ENCODE measurements at regions not wholly inside any gene's neighbourhood (a gene's known extent, or its start where the extent isn't known, plus 50 kb on each side); places are given as distances from the start of the nearest gene placed in this dataset.

DNA sequence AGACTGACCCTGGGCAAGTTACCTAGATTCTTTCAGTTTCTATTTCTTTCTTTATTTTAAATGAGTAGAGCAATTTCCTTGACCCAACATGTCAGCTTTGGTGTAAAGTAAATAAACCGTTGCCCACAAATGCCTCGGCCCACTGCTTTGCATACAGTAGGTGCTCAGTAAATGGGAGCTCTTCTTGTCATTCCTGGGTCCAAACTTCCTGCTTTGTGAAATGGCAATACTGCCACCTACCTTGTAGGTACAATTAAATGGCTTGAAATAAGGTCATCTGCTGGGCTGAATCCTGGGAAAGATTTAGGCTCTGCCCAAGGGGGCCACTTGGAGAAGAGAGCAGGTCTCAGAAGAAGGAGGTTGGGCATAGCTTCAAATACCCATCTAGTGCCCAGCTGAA lies 253.0 kb downstream of the HS3ST3B1 start:
- whole genome bisulfite sequencing (ENCODE audit: insufficient coverage): 50% methylated on average over 2 of the region's 2 CpGs
- intact Hi-C loops (cut with micrococcal nuclease): loop anchor here (10.0 kb wide), 1 partner anchor 249 kb away; the partner anchor contains the start of gene HS3ST3B1
- no peaks in the 10 kb centered on the region for H3K36me3 ChIP-seq (ENCODE audit: control insufficient read depth, insufficient read depth, low read length)
- DNase-seq (peak in 1 of 2 donors; percentile 31), ATAC-seq (no peak)
- TF ChIP-seq, protein P1, sequence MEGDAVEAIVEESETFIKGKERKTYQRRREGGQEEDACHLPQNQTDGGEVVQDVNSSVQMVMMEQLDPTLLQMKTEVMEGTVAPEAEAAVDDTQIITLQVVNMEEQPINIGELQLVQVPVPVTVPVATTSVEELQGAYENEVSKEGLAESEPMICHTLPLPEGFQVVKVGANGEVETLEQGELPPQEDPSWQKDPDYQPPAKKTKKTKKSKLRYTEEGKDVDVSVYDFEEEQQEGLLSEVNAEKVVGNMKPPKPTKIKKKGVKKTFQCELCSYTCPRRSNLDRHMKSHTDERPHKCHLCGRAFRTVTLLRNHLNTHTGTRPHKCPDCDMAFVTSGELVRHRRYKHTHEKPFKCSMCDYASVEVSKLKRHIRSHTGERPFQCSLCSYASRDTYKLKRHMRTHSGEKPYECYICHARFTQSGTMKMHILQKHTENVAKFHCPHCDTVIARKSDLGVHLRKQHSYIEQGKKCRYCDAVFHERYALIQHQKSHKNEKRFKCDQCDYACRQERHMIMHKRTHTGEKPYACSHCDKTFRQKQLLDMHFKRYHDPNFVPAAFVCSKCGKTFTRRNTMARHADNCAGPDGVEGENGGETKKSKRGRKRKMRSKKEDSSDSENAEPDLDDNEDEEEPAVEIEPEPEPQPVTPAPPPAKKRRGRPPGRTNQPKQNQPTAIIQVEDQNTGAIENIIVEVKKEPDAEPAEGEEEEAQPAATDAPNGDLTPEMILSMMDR (IDR thresholded peaks at IDR 0.05): no peak
- H3K9me3 ChIP-seq (ENCODE audit: control insufficient read depth, insufficient read depth, low read length): no peaks in the 10 kb centered on the region
- H3K9me3 Mint-ChIP-seq: no peaks in the 10 kb centered on the region
- no peaks in the 10 kb centered on the region for H3K27me3 ChIP-seq (ENCODE audit: control insufficient read depth, insufficient read depth, low read length)
- H3K27ac Mint-ChIP-seq: no peak overlapping the region
- H3K27me3 Mint-ChIP-seq (ENCODE audit: low read depth in 2 of 2): peaks cover 0 to 10% of the 10 kb centered on the region in 2 donors
- no peaks in the 10 kb centered on the region for H3K36me3 Mint-ChIP-seq
- H3K4me1 Mint-ChIP-seq: peaks cover 7 to 11% of the 10 kb centered on the region in 2 donors
- no peak overlapping the region for H3K4me3 Mint-ChIP-seq
- no peak overlapping the region for H3K4me3 ChIP-seq (ENCODE audit: low read length)
- no peak overlapping the region for H3K27ac ChIP-seq (ENCODE audit: low read length)
- H3K4me1 ChIP-seq (ENCODE audit: control insufficient read depth, insufficient read depth, low read length): no peaks in the 10 kb centered on the region

DNA sequence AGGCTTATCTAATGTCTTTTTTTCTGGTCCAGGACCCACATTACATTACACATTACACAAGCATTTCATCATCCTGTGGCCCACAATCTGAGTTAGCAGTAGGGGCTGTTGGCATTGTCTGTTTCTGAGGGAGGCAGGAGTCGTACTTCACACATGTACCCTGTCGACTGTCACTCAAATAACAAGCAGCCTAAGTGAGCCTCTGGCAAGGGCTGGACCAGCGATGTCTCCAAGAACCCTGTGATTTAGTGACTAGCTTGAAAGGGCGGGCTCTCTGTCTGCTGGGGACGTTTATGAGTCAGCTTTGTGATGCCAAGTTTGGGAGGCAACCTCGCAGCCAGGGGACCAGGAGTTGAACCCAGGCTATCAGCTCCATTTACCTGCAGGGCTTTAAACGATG lies 251.4 kb downstream of the HS3ST3B1 start:
- H3K9me3 Mint-ChIP-seq: no peaks in the 10 kb centered on the region
- peaks cover 7 to 11% of the 10 kb centered on the region in 2 donors for H3K4me1 Mint-ChIP-seq
- WGBS (ENCODE audit: insufficient coverage): 91% methylated on average over 7 of the region's 7 CpGs
- Histone ChIP-seq H3K9me3 (ENCODE audit: control insufficient read depth, insufficient read depth, low read length) (no peaks in the 10 kb centered on the region), H3K4me3 (ENCODE audit: low read length) (no peak overlapping the region), H3K4me1 (ENCODE audit: control insufficient read depth, insufficient read depth, low read length) (no peaks in the 10 kb centered on the region), H3K27ac (ENCODE audit: low read length) (no peak overlapping the region), H3K27me3 (ENCODE audit: control insufficient read depth, insufficient read depth, low read length) (no peaks in the 10 kb centered on the region), H3K36me3 (ENCODE audit: control insufficient read depth, insufficient read depth, low read length) (no peaks in the 10 kb centered on the region)
- intact Hi-C loops (cut with micrococcal nuclease): loop anchor here (10.0 kb wide), 1 partner anchor 248 kb away; the partner anchor contains the start of gene HS3ST3B1
- TF ChIP-seq, protein P1 (IDR thresholded peaks at IDR 0.05): no peak
- H3K4me3 Mint-ChIP-seq: no peak overlapping the region
- H3K36me3 Mint-ChIP-seq: no peaks in the 10 kb centered on the region
- peaks cover 0 to 8% of the 10 kb centered on the region in 2 donors for H3K27me3 Mint-ChIP-seq (ENCODE audit: low read depth in 2 of 2)
- no peak for ATAC-seq
- H3K27ac Mint-ChIP-seq: no peak overlapping the region
- DNase-seq: no peak

- intact Hi-C loops (cut with micrococcal nuclease): no loop called here
- H3K27ac ChIP-seq (ENCODE audit: low read length): no peak overlapping the region
- H3K4me1 Mint-ChIP-seq: peaks cover 9 to 14% of the 10 kb centered on the region in 2 donors
- H3K36me3 Mint-ChIP-seq: no peaks in the 10 kb centered on the region
- no peak overlapping the region for H3K4me3 ChIP-seq (ENCODE audit: low read length)
- H3K36me3 ChIP-seq (ENCODE audit: control insufficient read depth, insufficient read depth, low read length): no peaks in the 10 kb centered on the region
- TF ChIP-seq, protein P1 (IDR thresholded peaks at IDR 0.05): no peak
- no peak overlapping the region for H3K4me3 Mint-ChIP-seq
- peaks cover 7% of the 10 kb centered on the region for H3K4me1 ChIP-seq (ENCODE audit: control insufficient read depth, insufficient read depth, low read length)
- H3K27ac Mint-ChIP-seq: no peak overlapping the region
- no peak for ATAC-seq
- peaks cover 0 to 15% of the 10 kb centered on the region in 2 donors for H3K27me3 Mint-ChIP-seq (ENCODE audit: low read depth in 2 of 2)
- WGBS (ENCODE audit: insufficient coverage): 95% methylated on average over 2 of the region's 2 CpGs
- no peaks in the 10 kb centered on the region for H3K9me3 Mint-ChIP-seq
- no peak for DNase-seq
- H3K9me3 ChIP-seq (ENCODE audit: control insufficient read depth, insufficient read depth, low read length): no peaks in the 10 kb centered on the region
- H3K27me3 ChIP-seq (ENCODE audit: control insufficient read depth, insufficient read depth, low read length): no peaks in the 10 kb centered on the region
Observed at GRCh38 chr17:14547556-14547955, 246.7 kb downstream of the HS3ST3B1 start.

DNA sequence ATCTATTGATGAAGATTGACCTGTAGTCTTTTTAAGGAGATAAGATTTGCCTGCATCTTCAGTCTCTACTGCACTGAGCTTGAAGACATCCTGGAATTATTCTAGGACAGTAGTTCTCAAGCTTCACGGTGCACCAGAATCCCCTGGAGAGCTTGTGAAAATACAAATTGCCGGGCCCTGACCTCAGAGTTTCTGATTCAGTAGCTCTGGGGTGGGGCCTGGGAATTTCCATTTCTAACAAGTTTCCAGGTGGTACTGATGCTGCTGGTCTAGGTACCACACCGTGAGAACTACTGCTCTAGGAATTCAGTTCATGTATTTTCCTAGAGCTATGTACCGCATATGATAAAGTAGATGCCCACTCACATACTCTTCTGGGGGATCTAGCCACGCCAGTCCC lies 246.1 kb downstream of the HS3ST3B1 start:
- no peak for DNase-seq
- Mint-ChIP-seq H3K9me3 (no peaks in the 10 kb centered on the region), H3K27ac (no peak overlapping the region), H3K36me3 (no peaks in the 10 kb centered on the region), H3K4me3 (no peak overlapping the region), H3K27me3 (ENCODE audit: low read depth in 2 of 2) (peaks cover 0 to 18% of the 10 kb centered on the region in 2 donors), H3K4me1 (peaks cover 9 to 14% of the 10 kb centered on the region in 2 donors)
- peaks cover 7% of the 10 kb centered on the region for H3K4me1 ChIP-seq (ENCODE audit: control insufficient read depth, insufficient read depth, low read length)
- WGBS (ENCODE audit: insufficient coverage): 74% methylated on average over 5 of the region's 5 CpGs
- H3K4me3 ChIP-seq (ENCODE audit: low read length): no peak overlapping the region
- H3K9me3 ChIP-seq (ENCODE audit: control insufficient read depth, insufficient read depth, low read length): no peaks in the 10 kb centered on the region
- no peaks in the 10 kb centered on the region for H3K27me3 ChIP-seq (ENCODE audit: control insufficient read depth, insufficient read depth, low read length)
- TF ChIP-seq, protein P1 (IDR thresholded peaks at IDR 0.05): no peak
- ATAC-seq: no peak
- no peaks in the 10 kb centered on the region for H3K36me3 ChIP-seq (ENCODE audit: control insufficient read depth, insufficient read depth, low read length)
- no peak overlapping the region for H3K27ac ChIP-seq (ENCODE audit: low read length)
- intact Hi-C loops (cut with micrococcal nuclease): no loop called here

All from natural killer cell (primary cell).